Prostate gland (tissue), 2 donors: ENCODE measurements at regions not wholly inside any gene's neighbourhood (a gene's known extent, or its start where the extent isn't known, plus 50 kb on each side); places are given as distances from the start of the nearest gene placed in this dataset.

Experiments used
- POLR2A ChIP-seq: fragments of 450-650 bp; IDR thresholded peaks from one replicate; pipeline ENCODE4 v1.6.1; 2016; ENCODE audit warnings: antibody characterized with exemption, mild to moderate bottlenecking
- POLR2AphosphoS5 ChIP-seq: sonication (generic); formaldehyde crosslinking; IDR thresholded peaks from one replicate; pipeline ENCODE4 v1.6.1; 2017; ENCODE audit warnings: antibody characterized with exemption
- TF ChIP-seq, protein P1 (sequence below), 4 experiments: fragments of 200-600 bp in 2 of 4; fragments of 450-650 bp in 2 of 4; sonication (generic) in 2 of 4; IDR thresholded peaks; 1 replicate in 3 of 4; 2 replicates in 1 of 4; pipeline ENCODE4 v1.5.1; 2016 to 2019; ENCODE audit warnings: antibody characterized with exemption in 4 of 4, mild to moderate bottlenecking in 2 of 4, moderate library complexity in 2 of 4

GRCh38 chr2:176934869-176935415 lies 277.7 kb upstream of the HNRNPA3 start:
- TF ChIP-seq, protein P1, sequence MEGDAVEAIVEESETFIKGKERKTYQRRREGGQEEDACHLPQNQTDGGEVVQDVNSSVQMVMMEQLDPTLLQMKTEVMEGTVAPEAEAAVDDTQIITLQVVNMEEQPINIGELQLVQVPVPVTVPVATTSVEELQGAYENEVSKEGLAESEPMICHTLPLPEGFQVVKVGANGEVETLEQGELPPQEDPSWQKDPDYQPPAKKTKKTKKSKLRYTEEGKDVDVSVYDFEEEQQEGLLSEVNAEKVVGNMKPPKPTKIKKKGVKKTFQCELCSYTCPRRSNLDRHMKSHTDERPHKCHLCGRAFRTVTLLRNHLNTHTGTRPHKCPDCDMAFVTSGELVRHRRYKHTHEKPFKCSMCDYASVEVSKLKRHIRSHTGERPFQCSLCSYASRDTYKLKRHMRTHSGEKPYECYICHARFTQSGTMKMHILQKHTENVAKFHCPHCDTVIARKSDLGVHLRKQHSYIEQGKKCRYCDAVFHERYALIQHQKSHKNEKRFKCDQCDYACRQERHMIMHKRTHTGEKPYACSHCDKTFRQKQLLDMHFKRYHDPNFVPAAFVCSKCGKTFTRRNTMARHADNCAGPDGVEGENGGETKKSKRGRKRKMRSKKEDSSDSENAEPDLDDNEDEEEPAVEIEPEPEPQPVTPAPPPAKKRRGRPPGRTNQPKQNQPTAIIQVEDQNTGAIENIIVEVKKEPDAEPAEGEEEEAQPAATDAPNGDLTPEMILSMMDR (IDR thresholded peaks at IDR 0.05), result no peak
- no peak for TF ChIP-seq POLR2AphosphoS5
- no peak for TF ChIP-seq POLR2A
